ENCODE measurements at regions not wholly inside any gene's neighbourhood (a gene's known extent, or its start where the extent isn't known, plus 50 kb on each side); places are given as distances from the start of the nearest gene placed in this dataset.

GRCh38 chr2:71943238-71944182, 204.2 kb downstream of the CYP26B1 start:
- no peak overlapping the region for H3K27ac ChIP-seq
- TF ChIP-seq ZFX (IDR thresholded peaks at IDR 0.05; ENCODE audit: borderline replicate concordance), result no peak
- no peak for TF ChIP-seq CTCF (IDR thresholded peaks at IDR 0.05)

GRCh38 chr2:71941726-71942525, 205.7 kb downstream of the CYP26B1 start:
- H3K27ac ChIP-seq, result no peak overlapping the region
- TF ChIP-seq ZFX (IDR thresholded peaks at IDR 0.05; ENCODE audit: borderline replicate concordance), result no peak
- TF ChIP-seq CTCF (IDR thresholded peaks at IDR 0.05), result no peak

GRCh38 chr2:71940695-71941094, 207.0 kb downstream of the CYP26B1 start:
- TF ChIP-seq CTCF (IDR thresholded peaks at IDR 0.05) (no peak), ZFX (IDR thresholded peaks at IDR 0.05; ENCODE audit: borderline replicate concordance) (no peak)
- H3K27ac ChIP-seq, result no peak overlapping the region

- H3K27ac ChIP-seq, result no peak overlapping the region
- no peak for TF ChIP-seq CTCF (IDR thresholded peaks at IDR 0.05)
- no peak for TF ChIP-seq ZFX (IDR thresholded peaks at IDR 0.05; ENCODE audit: borderline replicate concordance)
Observed at GRCh38 chr2:71939588-71940535, 207.8 kb downstream of the CYP26B1 start.

GRCh38 chr2:71938659-71939587, 208.7 kb downstream of the CYP26B1 start:
- H3K27ac ChIP-seq, result no peak overlapping the region
- no peak for TF ChIP-seq CTCF (IDR thresholded peaks at IDR 0.05)
- TF ChIP-seq ZFX (IDR thresholded peaks at IDR 0.05; ENCODE audit: borderline replicate concordance), result no peak

GRCh38 chr2:71938108-71938507, 209.6 kb downstream of the CYP26B1 start:
- no peak overlapping the region for H3K27ac ChIP-seq
- TF ChIP-seq ZFX (IDR thresholded peaks at IDR 0.05; ENCODE audit: borderline replicate concordance) (no peak), CTCF (IDR thresholded peaks at IDR 0.05) (no peak)
